AG04450 (cell line): ENCODE measurements at regions not wholly inside any gene's neighbourhood (a gene's known extent, or its start where the extent isn't known, plus 50 kb on each side); places are given as distances from the start of the nearest gene placed in this dataset.

Experiments used
- CTCF ChIA-PET: fragments of 300-600, 350-600 bp; formaldehyde crosslinking; extraction: SDS; loops from one replicate; lab custom pipeline; 2022; ENCODE audit warnings: antibody characterized with exemption, inconsistent platforms; lab: Charles Lee
- POLR2A ChIA-PET: fragments of 350-600 bp; formaldehyde crosslinking; extraction: SDS; loops from one replicate; lab custom pipeline; 2021; ENCODE audit warnings: antibody characterized with exemption, inconsistent platforms; lab: Yijun Ruan, JAX
- DNase-seq: peaks from one replicate; pipeline ENCODE4 v3.0.0-alpha.2; 2011; ENCODE audit warnings: low read depth, low spot score
- H3K27ac ChIP-seq: one replicate; pipeline ENCODE4 v1.5.1; 2012; ENCODE audit warnings: low read depth, low read length, control low read depth
- H3K27me3 ChIP-seq: one replicate; pipeline ENCODE4 v1.6.0; 2012; ENCODE audit warnings: low read length; ENCODE audit not compliant: control insufficient read depth, insufficient read depth
- H3K4me3 ChIP-seq: 2 replicates; pipeline ENCODE4 v1.5.1; 2011; ENCODE audit warnings: mild to moderate bottlenecking, low read depth, low read length, control low read depth
- H3K9me3 ChIP-seq: 2 replicates; pipeline ENCODE4 v1.5.1; 2012; ENCODE audit warnings: low read length; ENCODE audit not compliant: control insufficient read depth, insufficient read depth
- TF ChIP-seq, protein P1 (sequence below): IDR thresholded peaks from 2 replicates; pipeline ENCODE4 v1.5.1; 2011; ENCODE audit warnings: low read depth, low read length, control low read depth, inconsistent platforms

DNA sequence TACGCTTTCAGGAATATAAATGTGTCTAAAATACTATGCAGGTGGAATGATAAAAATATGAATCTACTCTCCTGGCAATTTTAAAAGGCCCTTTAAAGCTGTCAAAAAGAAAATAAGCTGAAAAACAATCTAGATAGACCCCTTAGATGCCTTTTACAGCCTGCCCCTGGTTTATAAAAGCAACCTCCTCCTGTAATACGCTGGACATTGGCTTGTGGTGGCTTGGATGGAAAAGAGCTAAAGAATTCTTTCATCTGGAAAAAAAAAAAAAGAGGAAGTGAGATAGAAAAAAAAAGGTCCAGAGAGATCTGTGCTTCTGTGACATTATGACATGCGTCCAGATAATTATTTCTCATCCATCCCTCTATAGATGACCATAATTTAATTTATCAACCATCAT, 115.9 kb upstream of the NRSN1 start:
- Histone ChIP-seq H3K27ac (no peak overlapping the region), H3K4me3 (no peak overlapping the region), H3K27me3 (no peaks in the 10 kb centered on the region), H3K9me3 (peaks cover 22% of the 10 kb centered on the region; the same call in 1 of the 2 replicates)
- ChIA-PET CTCF (interaction anchor here (0.6 kb wide), 1 partner anchor 8 kb away, joined by 3 read pairs; no protein-coding TSS in a partner anchor), POLR2A (no interaction called here)
- no peak for DNase-seq
- TF ChIP-seq, protein P1, sequence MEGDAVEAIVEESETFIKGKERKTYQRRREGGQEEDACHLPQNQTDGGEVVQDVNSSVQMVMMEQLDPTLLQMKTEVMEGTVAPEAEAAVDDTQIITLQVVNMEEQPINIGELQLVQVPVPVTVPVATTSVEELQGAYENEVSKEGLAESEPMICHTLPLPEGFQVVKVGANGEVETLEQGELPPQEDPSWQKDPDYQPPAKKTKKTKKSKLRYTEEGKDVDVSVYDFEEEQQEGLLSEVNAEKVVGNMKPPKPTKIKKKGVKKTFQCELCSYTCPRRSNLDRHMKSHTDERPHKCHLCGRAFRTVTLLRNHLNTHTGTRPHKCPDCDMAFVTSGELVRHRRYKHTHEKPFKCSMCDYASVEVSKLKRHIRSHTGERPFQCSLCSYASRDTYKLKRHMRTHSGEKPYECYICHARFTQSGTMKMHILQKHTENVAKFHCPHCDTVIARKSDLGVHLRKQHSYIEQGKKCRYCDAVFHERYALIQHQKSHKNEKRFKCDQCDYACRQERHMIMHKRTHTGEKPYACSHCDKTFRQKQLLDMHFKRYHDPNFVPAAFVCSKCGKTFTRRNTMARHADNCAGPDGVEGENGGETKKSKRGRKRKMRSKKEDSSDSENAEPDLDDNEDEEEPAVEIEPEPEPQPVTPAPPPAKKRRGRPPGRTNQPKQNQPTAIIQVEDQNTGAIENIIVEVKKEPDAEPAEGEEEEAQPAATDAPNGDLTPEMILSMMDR, result no peak

DNA sequence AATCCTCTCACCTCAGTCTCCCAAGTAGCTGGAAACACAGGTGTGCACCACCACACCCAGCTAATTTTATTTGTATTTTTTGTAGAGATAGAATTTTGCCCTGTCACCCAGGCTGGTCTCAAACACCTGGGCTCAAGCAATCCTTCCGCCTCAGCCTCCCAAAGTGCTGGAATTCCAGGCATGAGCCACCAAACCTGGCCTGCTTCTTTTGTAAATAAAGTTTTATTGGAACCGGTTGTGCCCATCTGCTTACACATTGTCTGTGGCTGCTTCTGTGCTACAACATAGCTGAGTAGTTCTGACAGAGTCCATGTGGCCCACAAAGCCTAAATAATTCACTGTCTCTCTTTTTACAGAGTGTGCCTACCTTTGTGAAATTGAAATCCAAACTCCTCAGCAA, 109.7 kb upstream of the NRSN1 start:
- H3K27ac ChIP-seq, result no peak overlapping the region
- CTCF ChIA-PET, result no interaction called here
- H3K9me3 ChIP-seq, result peaks cover 7% of the 10 kb centered on the region; the same call in 1 of the 2 replicates
- H3K27me3 ChIP-seq, result no peaks in the 10 kb centered on the region
- no peak for DNase-seq
- POLR2A ChIA-PET, result no interaction called here
- TF ChIP-seq, protein P1, result no peak
- H3K4me3 ChIP-seq, result no peak overlapping the region

DNA sequence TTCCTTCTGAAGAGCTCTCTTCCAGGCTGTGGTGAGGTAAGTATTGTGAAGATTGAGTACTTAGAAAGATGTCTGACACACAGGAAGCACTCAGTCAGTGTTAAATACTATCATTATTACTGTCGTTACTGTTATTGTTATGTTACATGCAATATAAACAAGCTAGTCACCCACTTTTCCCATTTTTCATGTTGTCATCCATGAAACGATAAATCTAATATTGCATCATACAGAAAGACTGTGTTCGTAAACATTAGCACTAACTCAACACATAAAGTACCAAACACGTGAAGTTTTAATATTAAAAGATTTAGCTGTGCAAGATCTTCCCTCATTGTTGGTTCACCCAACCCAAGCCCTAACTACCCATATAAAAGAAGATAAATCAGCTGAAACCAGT, 109.2 kb upstream of the NRSN1 start:
- ChIA-PET CTCF (no interaction called here), POLR2A (no interaction called here)
- no peak for DNase-seq
- TF ChIP-seq, protein P1, result no peak
- Histone ChIP-seq H3K4me3 (no peak overlapping the region), H3K27me3 (no peaks in the 10 kb centered on the region), H3K9me3 (peaks cover 7% of the 10 kb centered on the region; the same call in 1 of the 2 replicates), H3K27ac (no peak overlapping the region)

DNA sequence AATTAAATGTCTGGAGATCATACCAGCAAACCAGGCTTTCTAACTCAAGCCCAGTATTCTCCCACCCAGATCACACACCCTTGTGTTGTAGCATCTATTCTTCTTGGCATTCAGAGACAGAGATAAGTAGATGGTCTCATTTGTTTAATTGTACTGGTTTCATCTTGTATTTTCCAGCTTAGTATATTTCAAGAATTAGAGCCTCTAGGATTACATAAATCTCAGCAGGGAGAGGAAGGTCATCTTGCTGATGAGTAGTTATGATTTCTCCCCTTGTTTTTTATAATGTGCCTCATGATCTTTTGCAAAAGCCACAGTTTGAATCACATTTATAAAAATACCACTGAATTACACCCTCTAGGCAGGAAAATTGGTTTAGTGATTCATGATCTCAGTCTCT, 106.6 kb upstream of the NRSN1 start:
- Histone ChIP-seq H3K27me3 (no peaks in the 10 kb centered on the region), H3K27ac (no peak overlapping the region), H3K9me3 (peaks cover 5% of the 10 kb centered on the region), H3K4me3 (no peak overlapping the region)
- CTCF ChIA-PET, result no interaction called here
- POLR2A ChIA-PET, result no interaction called here
- TF ChIP-seq, protein P1, result no peak
- no peak for DNase-seq

DNA sequence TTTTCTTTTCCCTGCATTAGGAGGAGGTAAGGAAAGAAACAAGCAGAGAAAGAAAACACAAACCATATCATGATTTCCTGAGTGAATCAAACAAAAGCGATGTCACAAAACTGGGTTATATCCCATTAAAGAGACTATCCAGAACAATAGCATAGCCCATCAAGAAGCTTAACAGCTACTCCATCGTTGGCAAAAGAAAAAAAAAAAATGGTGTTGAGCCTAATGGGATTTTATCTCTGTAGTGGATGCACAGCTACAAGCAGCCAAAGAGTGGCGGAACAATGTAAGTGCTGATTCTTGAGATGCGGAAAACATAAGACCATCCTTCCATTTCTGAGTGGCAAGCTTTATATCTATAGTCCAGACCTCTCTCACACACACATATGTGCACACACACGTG, 106.2 kb upstream of the NRSN1 start:
- ChIA-PET CTCF (no interaction called here), POLR2A (no interaction called here)
- H3K4me3 ChIP-seq, result no peak overlapping the region

More for the DNA sequence above, 106.2 kb upstream of the NRSN1 start:
- no peaks in the 10 kb centered on the region for H3K27me3 ChIP-seq
- DNase-seq, result no peak
- H3K27ac ChIP-seq, result no peak overlapping the region
- H3K9me3 ChIP-seq, result peaks cover 7% of the 10 kb centered on the region
- TF ChIP-seq, protein P1, result no peak
